CD4-positive, alpha-beta T cell treated with Interleukin-10 for 1 hour (primary cell): ENCODE measurements at regions not wholly inside any gene's neighbourhood (a gene's known extent, or its start where the extent isn't known, plus 50 kb on each side); places are given as distances from the start of the nearest gene placed in this dataset.

Experiments used
- DNase-seq: peaks from one replicate; pipeline ENCODE4 v3.0.0-alpha.2; 2020

GRCh38 chr3:99541181-99541580, 97.2 kb upstream of the COL8A1 start:
- no peak for DNase-seq

- DNase-seq, result no peak
Measured at GRCh38 chr3:99537416-99537815, 101.0 kb upstream of the COL8A1 start.

GRCh38 chr3:99536555-99537314, 101.7 kb upstream of the COL8A1 start:
- DNase-seq, result no peak

- no peak for DNase-seq
Measured at GRCh38 chr3:99534951-99535704, 103.3 kb upstream of the COL8A1 start.

GRCh38 chr3:99532246-99532645, 106.1 kb upstream of the COL8A1 start:
- no peak for DNase-seq

- DNase-seq, result no peak
Measured at GRCh38 chr3:99529265-99529664, 109.1 kb upstream of the COL8A1 start.

GRCh38 chr3:99526921-99527320, 111.5 kb upstream of the COL8A1 start:
- no peak for DNase-seq

GRCh38 chr3:99524559-99524958, 113.8 kb upstream of the COL8A1 start:
- DNase-seq, result no peak

GRCh38 chr3:99523431-99524127, 114.8 kb upstream of the COL8A1 start:
- DNase-seq, result no peak

- DNase-seq, result no peak
Measured at GRCh38 chr3:99522147-99522546, 116.2 kb upstream of the COL8A1 start.

GRCh38 chr3:99521551-99521950, 116.8 kb upstream of the COL8A1 start:
- no peak for DNase-seq

GRCh38 chr3:99520513-99520912, 117.9 kb upstream of the COL8A1 start:
- no peak for DNase-seq

- no peak for DNase-seq
Measured at GRCh38 chr3:99516936-99517335, 121.5 kb upstream of the COL8A1 start.

- DNase-seq, result no peak
Measured at GRCh38 chr3:99515891-99516290, 122.5 kb upstream of the COL8A1 start.

GRCh38 chr3:99509224-99509623, 129.2 kb upstream of the COL8A1 start:
- no peak for DNase-seq

- DNase-seq, result no peak
Measured at GRCh38 chr3:99508191-99508590, 130.2 kb upstream of the COL8A1 start.

GRCh38 chr3:99505646-99506269, 132.6 kb upstream of the COL8A1 start:
- peak; percentile 13 for DNase-seq

GRCh38 chr3:99505200-99505599, 133.2 kb upstream of the COL8A1 start:
- no peak for DNase-seq

GRCh38 chr3:99504258-99504657, 134.1 kb upstream of the COL8A1 start:
- DNase-seq, result no peak

GRCh38 chr3:99503350-99503749, 135.0 kb upstream of the COL8A1 start:
- no peak for DNase-seq

GRCh38 chr3:99502871-99503270, 135.5 kb upstream of the COL8A1 start:
- no peak for DNase-seq

GRCh38 chr3:99500485-99500884, 137.9 kb upstream of the COL8A1 start:
- DNase-seq, result no peak
